ENCODE measurements at regions not wholly inside any gene's neighbourhood (a gene's known extent, or its start where the extent isn't known, plus 50 kb on each side); places are given as distances from the start of the nearest gene placed in this dataset.

DNA sequence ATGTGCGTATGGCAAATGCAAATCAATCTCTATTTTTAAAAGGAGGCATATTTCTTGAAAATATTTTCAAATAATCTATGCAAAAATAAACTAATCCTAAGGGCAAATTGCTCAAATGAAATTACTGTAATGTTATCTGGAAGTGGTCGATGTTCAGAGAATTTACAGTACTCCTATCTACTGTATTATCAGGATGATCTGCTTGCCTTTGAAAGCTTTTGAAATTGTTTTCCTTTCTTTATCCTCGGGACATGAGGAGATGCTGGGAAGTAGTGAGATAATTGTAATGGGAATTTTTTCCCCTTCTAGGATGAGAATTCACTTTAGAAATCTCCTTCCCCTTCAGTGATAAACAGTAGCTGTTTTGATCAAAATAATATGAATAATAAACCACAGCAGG, 577.2 kb upstream of the MIR17HG start:
- TF ChIP-seq, protein P1, sequence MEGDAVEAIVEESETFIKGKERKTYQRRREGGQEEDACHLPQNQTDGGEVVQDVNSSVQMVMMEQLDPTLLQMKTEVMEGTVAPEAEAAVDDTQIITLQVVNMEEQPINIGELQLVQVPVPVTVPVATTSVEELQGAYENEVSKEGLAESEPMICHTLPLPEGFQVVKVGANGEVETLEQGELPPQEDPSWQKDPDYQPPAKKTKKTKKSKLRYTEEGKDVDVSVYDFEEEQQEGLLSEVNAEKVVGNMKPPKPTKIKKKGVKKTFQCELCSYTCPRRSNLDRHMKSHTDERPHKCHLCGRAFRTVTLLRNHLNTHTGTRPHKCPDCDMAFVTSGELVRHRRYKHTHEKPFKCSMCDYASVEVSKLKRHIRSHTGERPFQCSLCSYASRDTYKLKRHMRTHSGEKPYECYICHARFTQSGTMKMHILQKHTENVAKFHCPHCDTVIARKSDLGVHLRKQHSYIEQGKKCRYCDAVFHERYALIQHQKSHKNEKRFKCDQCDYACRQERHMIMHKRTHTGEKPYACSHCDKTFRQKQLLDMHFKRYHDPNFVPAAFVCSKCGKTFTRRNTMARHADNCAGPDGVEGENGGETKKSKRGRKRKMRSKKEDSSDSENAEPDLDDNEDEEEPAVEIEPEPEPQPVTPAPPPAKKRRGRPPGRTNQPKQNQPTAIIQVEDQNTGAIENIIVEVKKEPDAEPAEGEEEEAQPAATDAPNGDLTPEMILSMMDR (IDR thresholded peaks at IDR 0.05): no peak
- TF ChIP-seq JUNB (IDR thresholded peaks at IDR 0.05) (no peak), JUN (IDR thresholded peaks at IDR 0.05) (no peak), MYC (IDR thresholded peaks at IDR 0.05; ENCODE audit: borderline replicate concordance, low read length) (no peak), FOSL2 (IDR thresholded peaks at IDR 0.05) (no peak), FOSL2 (CRISPR knock-in tag; IDR thresholded peaks at IDR 0.05) (no peak), KDM5A (IDR thresholded peaks at IDR 0.05) (no peak), HOXB5 (CRISPR knock-in tag; IDR thresholded peaks at IDR 0.05) (no peak)
